Kidney (tissue), 13 donors: ENCODE measurements at regions not wholly inside any gene's neighbourhood (a gene's known extent, or its start where the extent isn't known, plus 50 kb on each side); places are given as distances from the start of the nearest gene placed in this dataset.

Experiments
- DNase-seq, 5 donors: peaks; one replicate each; pipeline ENCODE4 v3.0.0-alpha.2; 2013 to 2020
- FAIRE-seq: peaks from 2 replicates; lab custom pipeline; 2012; peaks lifted over from hg19 to GRCh38; lab: Jason Lieb, UNC
- H3K27ac ChIP-seq, 2 donors: one replicate each; pipeline ENCODE4 v1.7.0; 2013; ENCODE audit warnings: low read depth in 2 of 2, low read length in 2 of 2, inconsistent platforms in 1 of 2
- H3K27me3 ChIP-seq: one replicate; pipeline ENCODE4 v1.7.1; 2013; ENCODE audit warnings: low read length, inconsistent platforms; ENCODE audit not compliant: control insufficient read depth, insufficient read depth
- H3K36me3 ChIP-seq, 3 donors: one replicate each; pipeline versions ENCODE4 v1.7.0 to v1.7.1; 2013; ENCODE audit warnings: low read length in 3 of 3, control low read depth in 1 of 3, inconsistent platforms in 1 of 3; ENCODE audit not compliant: insufficient read depth in 3 of 3, control insufficient read depth in 2 of 3
- H3K4me1 ChIP-seq, 3 donors: one replicate each; pipeline versions ENCODE4 v1.7.0 to v1.7.1; 2013; ENCODE audit warnings: low read length in 3 of 3, inconsistent platforms in 1 of 3, low read depth in 1 of 3; ENCODE audit not compliant: control insufficient read depth in 2 of 3, insufficient read depth in 2 of 3
- H3K4me3 ChIP-seq, 3 donors: one replicate each; pipeline versions ENCODE4 v1.7.0 to v1.8.1; 2013; ENCODE audit warnings: low read length in 3 of 3, control low read depth in 1 of 3, inconsistent platforms in 1 of 3
- H3K9ac ChIP-seq, 3 donors: one replicate each; pipeline versions ENCODE4 v1.7.0 to v1.7.1; 2013; ENCODE audit warnings: low read length in 3 of 3, control low read depth in 1 of 3, inconsistent platforms in 1 of 3
- H3K9me3 ChIP-seq, 3 donors: one replicate each; pipeline versions ENCODE4 v1.7.0 to v1.7.1; 2013; ENCODE audit warnings: low read length in 3 of 3, control low read depth in 1 of 3, inconsistent platforms in 1 of 3; ENCODE audit not compliant: control insufficient read depth in 2 of 3, insufficient read depth in 1 of 3
- intact Hi-C: fragments of 100-400 bp; cut with DNase I; formaldehyde crosslinking; loops from one replicate; pipeline ENCODE4 v1.11.1; 2022
- TF ChIP-seq, protein P1 (sequence below): IDR thresholded peaks from 3 replicates; pipeline ENCODE4 v1.5.1; 2012; ENCODE audit warnings: mild to moderate bottlenecking, moderate library complexity, borderline replicate concordance; ENCODE audit not compliant: insufficient read depth; ENCODE audit errors: extremely low read depth
- donor health status: control.
- donor health status: control.
- donor health status: control.
- donor health status: control.
- donor health status: control.
- donor health status: DM: yes; HTN: yes; CAD: no.
- donor health status: Normal renal cell carcinoma (clear cell type).

DNA sequence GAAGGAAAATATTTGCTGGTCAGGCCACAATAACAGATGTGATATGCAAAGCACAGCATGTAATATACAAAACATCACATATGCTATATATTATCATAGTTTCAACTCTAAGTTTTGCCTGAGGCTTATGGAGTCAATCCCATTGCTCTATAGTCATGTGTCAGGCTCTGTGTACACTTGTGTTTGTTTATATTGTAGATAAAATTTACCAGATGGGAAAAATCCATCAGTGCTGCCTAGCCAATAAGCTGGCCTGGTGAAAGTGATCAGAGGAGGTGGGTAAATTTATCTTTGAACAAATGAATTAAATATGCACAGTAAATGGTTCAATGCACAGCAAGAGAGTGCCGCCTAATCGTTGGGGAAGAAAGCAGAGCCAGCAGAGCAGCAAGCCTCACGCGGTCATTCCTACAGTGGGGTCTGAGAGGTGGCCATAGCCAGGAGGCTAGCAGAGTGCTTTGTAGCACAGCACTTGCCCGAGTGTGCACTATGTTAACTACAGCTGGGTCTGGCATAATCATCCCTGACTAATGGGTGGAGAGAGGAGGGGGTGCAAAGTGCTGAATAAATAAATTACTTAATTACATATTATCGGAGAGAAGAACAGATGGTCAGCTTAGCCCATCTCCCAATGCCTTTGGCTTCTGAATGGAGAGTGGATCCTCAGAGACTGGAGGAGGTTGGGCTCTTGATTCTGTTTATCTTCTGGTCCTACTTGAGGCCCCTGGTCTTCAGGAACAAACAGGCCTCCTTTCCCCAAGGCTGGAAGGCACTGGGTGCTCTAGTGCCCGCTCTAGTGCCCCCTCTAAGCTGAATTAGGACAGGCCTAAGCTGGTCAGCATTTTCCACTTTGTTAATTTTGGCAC lies 153.5 kb downstream of the MAT2B start:
- no peak overlapping the region for H3K9ac ChIP-seq
- DNase-seq (no peak), FAIRE-seq (no peak)
- intact Hi-C loops, result no loop called here
- no peak overlapping the region for H3K4me3 ChIP-seq
- peaks cover 0 to 2% (median 0%) of the 10 kb centered on the region in 3 donors for H3K9me3 ChIP-seq
- H3K27me3 ChIP-seq, result no peaks in the 10 kb centered on the region
- no peak overlapping the region for H3K27ac ChIP-seq
- no peaks in the 10 kb centered on the region for H3K36me3 ChIP-seq
- TF ChIP-seq, protein P1, sequence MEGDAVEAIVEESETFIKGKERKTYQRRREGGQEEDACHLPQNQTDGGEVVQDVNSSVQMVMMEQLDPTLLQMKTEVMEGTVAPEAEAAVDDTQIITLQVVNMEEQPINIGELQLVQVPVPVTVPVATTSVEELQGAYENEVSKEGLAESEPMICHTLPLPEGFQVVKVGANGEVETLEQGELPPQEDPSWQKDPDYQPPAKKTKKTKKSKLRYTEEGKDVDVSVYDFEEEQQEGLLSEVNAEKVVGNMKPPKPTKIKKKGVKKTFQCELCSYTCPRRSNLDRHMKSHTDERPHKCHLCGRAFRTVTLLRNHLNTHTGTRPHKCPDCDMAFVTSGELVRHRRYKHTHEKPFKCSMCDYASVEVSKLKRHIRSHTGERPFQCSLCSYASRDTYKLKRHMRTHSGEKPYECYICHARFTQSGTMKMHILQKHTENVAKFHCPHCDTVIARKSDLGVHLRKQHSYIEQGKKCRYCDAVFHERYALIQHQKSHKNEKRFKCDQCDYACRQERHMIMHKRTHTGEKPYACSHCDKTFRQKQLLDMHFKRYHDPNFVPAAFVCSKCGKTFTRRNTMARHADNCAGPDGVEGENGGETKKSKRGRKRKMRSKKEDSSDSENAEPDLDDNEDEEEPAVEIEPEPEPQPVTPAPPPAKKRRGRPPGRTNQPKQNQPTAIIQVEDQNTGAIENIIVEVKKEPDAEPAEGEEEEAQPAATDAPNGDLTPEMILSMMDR, result no peak
- no peaks in the 10 kb centered on the region for H3K4me1 ChIP-seq

GRCh38 chr5:163659568-163659902 lies 154.1 kb downstream of the MAT2B start:
- Histone ChIP-seq H3K4me1 (no peaks in the 10 kb centered on the region), H3K9me3 (no peaks in the 10 kb centered on the region), H3K27me3 (no peaks in the 10 kb centered on the region), H3K36me3 (no peaks in the 10 kb centered on the region), H3K27ac (no peak overlapping the region), H3K9ac (no peak overlapping the region), H3K4me3 (no peak overlapping the region)
- TF ChIP-seq, protein P1, result no peak
- FAIRE-seq (no peak), DNase-seq (no peak)
- intact Hi-C loops, result no loop called here

- no peaks in the 10 kb centered on the region for H3K9me3 ChIP-seq
- H3K36me3 ChIP-seq, result no peaks in the 10 kb centered on the region
- H3K4me3 ChIP-seq, result no peak overlapping the region
- no peak for FAIRE-seq
- no peaks in the 10 kb centered on the region for H3K4me1 ChIP-seq
- TF ChIP-seq, protein P1, result no peak
- DNase-seq, result no peak
- H3K27ac ChIP-seq, result no peak overlapping the region
- H3K27me3 ChIP-seq, result no peaks in the 10 kb centered on the region
- H3K9ac ChIP-seq, result no peak overlapping the region
- intact Hi-C loops, result no loop called here
Measured at GRCh38 chr5:163660486-163660885, 155.1 kb downstream of the MAT2B start.
